Right lobe of liver (tissue), 4 donors: ENCODE measurements at regions not wholly inside any gene's neighbourhood (a gene's known extent, or its start where the extent isn't known, plus 50 kb on each side); places are given as distances from the start of the nearest gene placed in this dataset.

ENCODE experiments used
- POLR2A ChIP-seq: fragments of 450-650 bp; IDR thresholded peaks from one replicate; pipeline ENCODE4 v1.6.1; 2017; ENCODE audit warnings: antibody characterized with exemption, mild to moderate bottlenecking
- TF ChIP-seq, protein P1 (sequence below), 4 donors: fragments of 200-600 bp in 3 of 4; fragments of 450-650 bp in 1 of 4; IDR thresholded peaks; one replicate each; pipeline versions ENCODE4 v1.5.1 to v1.8.0; 2016 to 2022; ENCODE audit warnings: antibody characterized with exemption in 4 of 4, mild to moderate bottlenecking in 2 of 4
- donor health status: DM: no; HTN: no; CAD: no.
- donor health status: DM: no; HTN: no; CAD: no.
- donor health status: DM: no; HTN: yes; CAD: no.

DNA sequence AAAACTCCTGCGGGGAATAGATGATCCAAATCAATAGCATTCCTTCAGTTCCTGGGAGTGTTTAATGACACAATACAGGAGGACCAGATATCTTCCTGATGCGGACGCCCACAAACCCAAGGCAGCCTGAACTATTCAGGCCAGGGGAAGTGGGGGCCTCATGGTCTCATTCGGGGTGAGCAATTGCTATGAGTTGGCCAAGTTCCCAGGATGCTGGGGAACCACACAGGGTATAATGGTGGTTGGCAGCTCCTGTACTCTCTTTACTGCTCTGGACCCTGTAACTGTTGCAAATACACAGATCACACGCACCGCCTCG, 401.2 kb downstream of the IRS2 start:
- TF ChIP-seq, protein P1, sequence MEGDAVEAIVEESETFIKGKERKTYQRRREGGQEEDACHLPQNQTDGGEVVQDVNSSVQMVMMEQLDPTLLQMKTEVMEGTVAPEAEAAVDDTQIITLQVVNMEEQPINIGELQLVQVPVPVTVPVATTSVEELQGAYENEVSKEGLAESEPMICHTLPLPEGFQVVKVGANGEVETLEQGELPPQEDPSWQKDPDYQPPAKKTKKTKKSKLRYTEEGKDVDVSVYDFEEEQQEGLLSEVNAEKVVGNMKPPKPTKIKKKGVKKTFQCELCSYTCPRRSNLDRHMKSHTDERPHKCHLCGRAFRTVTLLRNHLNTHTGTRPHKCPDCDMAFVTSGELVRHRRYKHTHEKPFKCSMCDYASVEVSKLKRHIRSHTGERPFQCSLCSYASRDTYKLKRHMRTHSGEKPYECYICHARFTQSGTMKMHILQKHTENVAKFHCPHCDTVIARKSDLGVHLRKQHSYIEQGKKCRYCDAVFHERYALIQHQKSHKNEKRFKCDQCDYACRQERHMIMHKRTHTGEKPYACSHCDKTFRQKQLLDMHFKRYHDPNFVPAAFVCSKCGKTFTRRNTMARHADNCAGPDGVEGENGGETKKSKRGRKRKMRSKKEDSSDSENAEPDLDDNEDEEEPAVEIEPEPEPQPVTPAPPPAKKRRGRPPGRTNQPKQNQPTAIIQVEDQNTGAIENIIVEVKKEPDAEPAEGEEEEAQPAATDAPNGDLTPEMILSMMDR (IDR thresholded peaks at IDR 0.05) = no peak
- no peak for TF ChIP-seq POLR2A
